ENCODE measurements at regions not wholly inside any gene's neighbourhood (a gene's known extent, or its start where the extent isn't known, plus 50 kb on each side); places are given as distances from the start of the nearest gene placed in this dataset.

- TF ChIP-seq CHD7 (IDR thresholded peaks at IDR 0.05; ENCODE audit: insufficient replicate concordance, low read length) (no peak), SAP30 (IDR thresholded peaks at IDR 0.05; ENCODE audit: insufficient read depth, insufficient replicate concordance, low read length) (no peak), E2F6 (IDR thresholded peaks at IDR 0.05) (no peak), BACH1 (IDR thresholded peaks at IDR 0.05; ENCODE audit: low read length) (no peak), SIX5 (IDR thresholded peaks at IDR 0.05; ENCODE audit: low read depth, low read length) (no peak), SRF (IDR thresholded peaks at IDR 0.05; ENCODE audit: low read depth, low read length) (no peak), SP4 (IDR thresholded peaks at IDR 0.05; ENCODE audit: low read length) (no peak), GABPA (IDR thresholded peaks at IDR 0.05; ENCODE audit: borderline replicate concordance, insufficient read depth, low read length) (no peak), BCL11A (IDR thresholded peaks at IDR 0.05; ENCODE audit: low read depth in 2 of 2, low read length in 2 of 2) (no peak), CEBPB (IDR thresholded peaks at IDR 0.05; ENCODE audit: low read depth, low read length) (no peak)
These were observed 256.8 kb upstream of the SGO1 start (continued) for GRCh38 chr3:20442846-20443245.
